Esophagus mucosa (tissue), 1 donor: ENCODE measurements at regions not wholly inside any gene's neighbourhood (a gene's known extent, or its start where the extent isn't known, plus 50 kb on each side); places are given as distances from the start of the nearest gene placed in this dataset.

Experiments used
- ATAC-seq: fragments of 200-7000 bp; cut with Tn5 transposase; one replicate; pipeline ENCODE4 v1.9.1; 2020
- donor health status: DM: yes; HTN: yes; CAD: no.

DNA sequence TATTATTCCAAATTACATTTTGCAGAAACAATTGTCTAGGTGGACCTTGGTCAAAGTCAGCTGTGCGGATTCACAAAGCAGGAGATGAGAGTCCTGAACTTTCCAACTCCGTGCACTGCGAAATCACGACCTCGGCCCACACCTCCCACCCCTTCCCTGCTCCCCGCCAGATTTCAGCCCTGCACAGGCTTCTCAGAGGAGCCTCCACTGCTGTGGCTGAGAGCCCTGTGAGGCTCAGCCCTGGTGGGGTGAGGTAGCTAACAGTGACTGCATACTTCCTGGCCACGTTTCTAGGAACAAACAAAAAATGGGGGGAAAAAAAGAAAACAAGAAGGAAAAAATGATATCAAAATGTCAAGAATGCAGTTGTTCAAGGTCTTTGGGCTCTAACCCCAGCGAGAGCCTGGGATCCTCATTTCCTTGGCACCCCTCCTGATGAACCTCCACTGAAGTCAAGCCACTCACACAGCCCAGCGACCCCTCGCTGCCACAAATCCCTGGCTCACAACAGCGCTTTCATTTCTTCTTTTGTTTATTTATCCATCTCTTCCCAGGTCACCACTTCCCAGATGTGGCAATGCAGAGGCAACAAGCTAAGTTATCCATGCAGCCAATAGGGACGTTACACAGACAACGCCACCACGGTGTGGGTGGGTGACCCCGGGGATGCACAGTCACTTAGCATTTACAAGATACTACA is 729.7 kb upstream of the ID2 start:
- no peak for ATAC-seq

DNA sequence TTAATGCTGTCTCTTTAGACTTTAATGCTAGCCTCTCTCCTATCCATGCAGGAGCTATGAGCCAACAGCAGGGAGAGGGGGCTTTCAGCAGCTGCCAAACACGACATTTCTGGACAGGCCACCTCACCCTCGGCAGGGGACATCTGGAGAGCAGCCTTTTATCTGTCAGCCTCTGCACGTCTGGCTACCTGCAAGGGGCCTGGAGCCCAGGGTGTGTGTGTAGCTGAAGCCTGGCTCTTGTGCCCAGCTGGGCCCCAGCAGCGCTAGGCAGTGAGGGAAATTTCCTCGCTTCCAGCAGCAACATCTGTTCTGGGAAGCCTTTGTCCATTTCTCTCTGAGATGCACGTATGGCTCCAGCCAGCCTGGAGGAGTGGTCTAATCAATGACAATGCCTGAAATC is 728.7 kb upstream of the ID2 start:
- no peak for ATAC-seq

DNA sequence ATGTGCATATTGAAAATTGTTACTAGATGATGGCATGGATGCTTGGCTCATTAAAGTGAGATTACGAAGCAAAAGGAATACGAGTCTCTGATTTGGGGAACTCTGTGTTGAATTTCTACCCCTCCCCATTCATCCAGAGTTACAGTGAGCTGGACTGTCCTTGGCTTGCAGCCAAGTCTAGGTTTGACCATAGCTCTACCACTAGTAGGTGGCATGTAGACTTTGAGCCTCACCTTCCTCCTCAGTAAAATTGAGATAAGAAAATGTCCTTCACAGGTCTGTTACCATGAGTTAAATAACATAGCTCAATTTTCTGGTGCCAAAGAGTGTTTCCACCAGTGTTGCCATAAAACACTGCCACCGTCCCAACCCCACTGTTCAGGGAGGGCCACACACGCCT is 727.6 kb upstream of the ID2 start:
- ATAC-seq = no peak

DNA sequence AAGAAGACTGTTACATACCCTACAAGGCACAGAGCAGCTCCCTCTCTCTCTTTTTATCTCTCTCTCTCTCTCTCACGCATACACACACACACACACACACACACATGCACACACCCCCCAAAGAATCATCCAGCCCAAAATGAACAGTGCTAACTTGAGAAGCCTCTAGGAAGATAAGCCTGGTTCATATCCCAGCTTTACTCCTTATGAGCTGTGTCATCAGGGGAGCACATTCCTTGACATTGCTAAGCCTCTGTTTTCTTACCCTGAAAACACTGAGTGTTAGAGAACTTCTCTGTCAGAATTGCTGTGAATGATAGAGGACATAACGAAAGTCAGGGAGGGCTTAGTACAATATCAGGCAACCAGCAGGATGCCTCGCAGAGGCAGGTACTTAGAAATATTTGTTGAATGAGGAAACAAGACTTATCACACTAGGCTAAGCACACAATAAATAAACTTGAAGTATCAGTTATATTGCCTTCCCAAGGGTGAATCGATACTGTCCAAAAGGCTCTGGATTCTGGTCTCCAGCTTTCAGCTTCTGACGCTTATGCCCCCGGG is 725.6 kb upstream of the ID2 start:
- ATAC-seq = no peak

DNA sequence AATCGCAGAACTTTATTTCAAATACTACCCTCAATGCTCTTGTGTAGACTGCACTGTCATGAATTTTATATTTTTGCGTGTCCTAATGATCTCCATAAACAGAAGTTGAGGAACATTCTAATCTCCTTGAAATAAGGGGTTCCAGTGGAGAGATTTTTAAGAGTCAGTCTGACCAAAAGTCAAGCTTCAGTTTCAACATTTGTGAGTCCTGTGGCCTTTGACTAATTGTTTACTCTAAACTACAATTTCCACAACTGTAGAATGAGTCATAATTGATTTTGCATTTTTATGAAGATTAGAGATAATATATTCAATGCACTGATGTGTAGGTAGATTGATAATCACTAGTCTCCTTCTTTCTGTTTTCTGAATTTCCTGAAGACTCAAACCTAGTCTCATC is 720.3 kb upstream of the ID2 start:
- no peak for ATAC-seq

DNA sequence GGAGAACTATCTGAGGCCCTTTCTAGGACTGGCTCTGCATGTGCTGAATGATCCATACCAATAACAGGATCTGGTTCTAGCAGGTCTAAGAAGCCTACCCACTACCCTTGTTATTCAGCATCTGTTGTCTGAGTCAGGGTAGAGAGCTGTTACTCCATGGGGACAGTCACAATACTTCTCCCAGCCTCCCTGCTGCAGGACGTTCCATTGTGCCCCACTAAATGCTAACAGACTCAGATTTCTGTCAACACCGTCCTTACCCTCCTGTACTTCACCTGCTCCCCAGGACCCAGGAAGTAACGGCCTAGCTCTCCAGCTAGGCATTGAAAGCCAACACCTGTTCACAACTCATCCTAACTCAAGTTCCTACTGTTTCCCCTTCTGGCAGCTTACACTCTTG is 719.7 kb upstream of the ID2 start:
- no peak for ATAC-seq

DNA sequence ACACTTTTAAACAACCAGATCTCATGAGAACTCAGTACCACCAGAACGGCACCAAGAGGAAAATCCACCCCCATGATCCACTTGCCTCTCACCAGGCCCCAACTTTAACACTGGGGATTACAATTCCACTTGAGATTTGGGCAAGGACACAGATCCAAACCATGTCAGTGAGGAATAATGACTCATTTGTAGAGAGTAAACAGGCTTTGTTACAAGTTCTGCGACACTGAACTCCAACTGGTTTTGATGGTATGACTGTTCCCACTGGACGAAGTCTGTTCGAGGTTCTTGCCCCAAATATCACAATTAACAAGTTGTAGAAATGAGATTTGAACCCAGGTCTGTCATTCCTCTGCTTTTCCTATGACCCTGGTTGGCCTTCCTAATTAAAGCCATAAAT is 718.1 kb upstream of the ID2 start:
- peak; percentile 55 for ATAC-seq

DNA sequence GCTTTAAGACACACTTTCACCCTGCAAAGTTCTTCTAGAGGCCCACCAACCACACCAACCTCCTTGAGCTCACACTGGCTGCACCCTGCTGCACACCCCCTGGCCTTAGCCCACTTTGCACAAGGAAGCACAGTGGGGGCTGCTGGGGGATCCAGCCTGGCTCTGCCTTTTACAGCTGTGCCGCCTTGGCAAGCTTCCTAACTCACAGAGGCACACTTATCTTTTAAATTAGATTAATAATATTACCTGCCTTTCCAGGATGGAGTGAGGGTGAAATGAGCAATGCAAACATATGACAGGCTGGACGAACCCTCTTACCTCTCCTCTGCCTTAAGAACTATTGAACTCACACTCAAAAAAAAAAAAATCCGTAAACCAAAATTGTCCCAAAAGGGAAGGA is 715.8 kb upstream of the ID2 start:
- no peak for ATAC-seq

DNA sequence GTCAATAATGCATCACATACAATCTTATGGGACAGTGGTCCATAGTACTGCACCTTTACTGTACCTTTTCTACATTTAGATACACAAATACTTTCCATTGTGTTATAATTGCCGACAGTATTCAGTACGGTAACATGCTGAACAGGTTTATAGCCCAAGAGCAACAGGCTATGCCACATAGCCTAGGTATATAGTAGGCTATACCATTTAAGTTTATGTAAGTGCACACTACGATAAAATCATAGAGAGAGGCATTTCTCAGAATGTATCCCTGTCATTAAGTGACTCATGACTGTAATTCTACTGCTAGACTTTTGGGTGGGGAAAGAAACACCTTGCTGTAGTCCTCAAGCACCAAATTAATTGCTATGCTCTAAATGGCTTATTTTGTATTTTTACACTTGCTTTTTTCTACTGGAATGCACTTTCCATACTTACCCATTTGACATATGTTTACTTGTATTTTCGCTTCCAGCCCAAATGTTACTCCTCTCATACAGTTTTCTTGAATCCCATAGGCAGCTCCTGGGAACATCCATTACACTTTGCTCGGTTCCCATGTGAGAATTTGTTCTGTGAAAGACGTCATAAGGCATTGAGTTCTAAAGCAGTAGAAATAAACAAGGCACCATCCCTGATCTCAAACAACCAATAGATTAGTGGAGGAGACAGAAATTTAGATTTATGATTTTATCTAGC is 714.0 kb upstream of the ID2 start:
- ATAC-seq = peak; percentile 72

DNA sequence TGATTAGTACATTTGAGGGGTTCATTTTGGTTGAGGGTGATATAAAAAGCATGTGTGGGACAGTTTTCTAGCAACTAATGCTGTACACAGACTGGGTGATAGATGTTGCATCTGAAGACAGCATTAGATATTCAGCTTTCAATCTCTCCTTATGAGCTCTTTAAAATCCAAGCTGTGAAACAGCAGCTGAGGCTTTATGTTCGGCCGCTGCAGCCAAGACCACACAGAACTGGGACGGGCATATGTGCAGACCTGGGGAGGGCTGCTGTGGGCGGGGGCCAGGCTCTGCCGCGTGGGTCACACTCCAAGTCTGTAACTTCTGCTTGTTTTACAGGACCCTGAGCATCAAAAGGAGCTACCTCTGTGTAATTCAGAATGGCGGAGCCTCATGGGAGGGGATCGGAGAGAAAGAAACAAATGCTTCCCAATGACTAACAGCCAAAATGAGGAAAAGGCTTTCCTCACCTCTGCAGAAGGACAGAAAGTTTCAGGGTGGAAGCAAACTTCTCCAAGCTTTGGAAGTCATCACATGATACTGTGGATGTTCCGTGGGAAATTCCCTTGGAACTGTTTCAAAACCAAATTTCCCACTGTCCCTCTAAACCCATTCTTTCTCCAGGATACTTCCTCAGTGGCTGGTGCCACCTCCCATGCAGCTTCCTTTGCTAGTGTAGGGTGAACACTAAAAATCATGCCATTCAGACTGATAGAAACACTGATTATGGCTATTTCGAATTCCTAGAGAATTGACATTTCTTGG is 711.9 kb upstream of the ID2 start:
- ATAC-seq = no peak

DNA sequence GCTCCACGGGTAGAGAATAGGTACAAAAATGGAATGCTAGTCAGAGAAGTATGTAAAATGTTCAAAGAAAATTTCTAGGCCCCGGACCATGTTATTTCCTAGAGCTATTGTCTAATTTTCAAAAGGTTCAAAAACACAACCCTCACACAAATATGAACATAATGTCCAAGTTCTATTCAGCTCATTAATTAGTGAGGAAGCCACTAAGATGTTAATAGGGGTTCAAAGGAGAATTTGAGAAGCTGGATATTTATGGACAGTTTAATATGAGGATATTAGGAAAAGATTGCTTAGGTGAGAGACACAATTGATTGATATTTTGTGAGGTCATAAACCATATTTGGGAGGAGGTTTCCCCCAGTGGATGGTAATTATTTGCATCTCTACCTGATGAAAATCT is 710.6 kb upstream of the ID2 start:
- ATAC-seq = no peak

DNA sequence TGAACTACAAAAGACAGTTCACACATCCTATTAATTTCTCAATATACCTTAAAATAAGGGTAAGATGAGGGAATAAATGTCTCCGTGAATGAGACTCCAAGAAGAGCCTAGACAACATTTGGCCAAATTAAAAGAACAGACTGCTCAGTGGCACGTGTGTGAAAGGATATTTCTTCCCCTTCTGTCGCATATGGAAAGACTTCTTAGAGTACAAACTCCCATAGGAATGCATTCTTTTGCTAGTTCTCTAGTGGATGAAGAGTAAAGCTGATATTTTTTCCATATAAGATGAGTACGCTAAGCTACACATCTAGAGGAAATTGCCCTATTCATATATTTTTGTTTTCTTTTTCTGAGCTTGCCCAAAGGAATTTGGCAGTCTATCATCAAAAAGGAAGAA is 710.0 kb upstream of the ID2 start:
- ATAC-seq = no peak

DNA sequence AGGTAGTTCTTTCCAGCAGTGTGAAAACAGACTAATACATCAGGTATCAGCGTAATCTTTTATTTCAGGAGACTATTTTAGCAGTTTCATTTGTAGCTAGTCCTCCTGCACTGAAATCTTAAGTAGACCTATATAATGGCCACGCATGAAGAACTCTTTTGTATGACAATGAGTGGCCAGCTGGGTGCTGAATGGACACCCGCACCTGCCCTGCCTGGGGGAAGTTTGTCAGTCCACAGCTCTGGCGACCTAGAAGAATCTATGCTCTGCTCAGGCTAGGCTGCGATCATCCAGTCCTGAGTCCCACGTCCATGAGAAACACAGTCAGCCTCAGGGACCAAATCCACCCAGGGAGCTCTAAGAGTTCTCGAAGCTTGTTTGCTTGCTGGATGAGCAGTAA is 709.2 kb upstream of the ID2 start:
- no peak for ATAC-seq

DNA sequence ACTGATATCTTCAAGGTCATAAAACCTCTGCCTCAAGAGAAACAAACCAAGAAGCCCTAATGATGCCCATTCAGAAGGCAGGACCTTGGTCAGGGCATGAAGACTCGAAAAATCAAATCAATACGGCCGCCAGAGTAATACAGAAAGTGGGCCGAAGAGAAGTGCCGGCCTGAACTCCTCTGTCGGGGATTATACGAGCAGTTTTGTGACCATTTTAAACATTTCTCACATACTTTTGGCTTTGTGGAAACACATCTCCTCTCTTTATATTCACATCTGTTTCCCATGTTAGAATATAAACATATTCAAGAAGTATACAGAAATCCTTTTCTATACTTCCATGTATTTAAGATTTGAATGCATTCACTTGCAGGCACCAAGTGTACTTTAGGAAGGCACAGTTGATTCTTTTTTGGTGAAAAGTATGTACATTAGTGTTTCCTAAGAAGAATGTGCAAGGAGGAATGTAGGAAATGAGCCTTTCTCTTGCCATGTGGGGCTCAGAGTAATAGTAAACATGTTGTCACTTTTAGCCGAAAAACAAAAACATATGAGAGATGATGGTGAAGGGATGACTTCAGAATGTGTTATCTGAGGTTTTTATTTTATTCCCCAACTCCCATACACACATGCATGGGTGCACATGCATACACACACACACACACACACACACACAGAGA is 707.9 kb upstream of the ID2 start:
- no peak for ATAC-seq

DNA sequence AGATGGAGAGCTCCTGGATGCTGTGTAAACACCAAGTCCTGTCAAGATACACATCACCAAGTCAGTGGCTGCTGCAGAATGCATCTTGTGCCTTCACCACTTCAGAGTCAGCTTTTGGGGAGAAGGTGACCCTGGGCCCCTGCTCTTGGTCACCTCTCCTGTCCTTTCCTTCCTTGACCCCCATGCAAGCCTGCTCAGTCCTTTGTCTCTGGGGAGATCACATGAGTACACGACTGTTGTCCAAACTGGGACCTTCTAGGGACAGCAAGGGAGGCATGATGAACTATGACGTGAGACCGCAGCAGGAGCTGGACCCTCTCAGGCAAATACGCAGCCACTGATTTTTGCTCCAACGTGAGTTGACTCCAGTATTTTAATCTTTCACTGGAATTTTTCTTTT is 706.9 kb upstream of the ID2 start:
- no peak for ATAC-seq

DNA sequence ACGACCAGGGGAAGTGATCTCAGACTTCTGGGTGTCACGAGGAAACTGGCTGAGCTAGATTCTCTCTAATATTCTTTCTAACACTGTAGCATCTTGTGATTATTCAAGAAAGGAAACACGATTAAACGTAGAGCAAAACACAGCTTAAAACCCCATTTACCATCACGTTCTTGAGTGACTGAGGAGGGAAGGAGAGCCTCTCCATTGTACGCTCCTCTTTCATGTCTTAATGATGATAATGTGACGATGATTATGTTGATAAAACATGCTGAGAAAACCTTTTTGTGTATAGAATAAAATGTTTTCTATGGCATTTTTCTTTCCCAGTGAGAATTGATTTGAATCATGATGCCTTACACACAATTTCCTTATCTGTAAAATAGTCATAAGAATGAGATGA is 705.6 kb upstream of the ID2 start:
- ATAC-seq = no peak

DNA sequence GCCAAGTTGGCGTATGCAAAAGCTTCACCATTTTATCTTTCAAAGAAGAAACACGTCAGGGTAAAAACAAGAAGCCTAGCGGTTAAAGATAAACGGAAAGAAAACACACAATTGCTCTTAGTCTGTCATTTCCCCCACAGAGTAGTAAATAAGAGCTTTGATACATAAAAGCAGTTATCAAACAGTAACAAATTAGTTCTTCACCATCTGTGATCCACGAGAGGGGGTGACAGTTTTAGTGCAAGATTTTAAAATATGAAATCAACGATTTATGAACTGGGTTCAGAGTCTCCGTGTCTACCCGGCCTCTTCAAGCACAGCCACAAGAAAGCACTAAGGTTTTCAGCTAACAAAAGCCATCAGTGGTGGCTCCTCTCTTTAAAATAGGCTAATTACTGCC is 703.9 kb upstream of the ID2 start:
- no peak for ATAC-seq

DNA sequence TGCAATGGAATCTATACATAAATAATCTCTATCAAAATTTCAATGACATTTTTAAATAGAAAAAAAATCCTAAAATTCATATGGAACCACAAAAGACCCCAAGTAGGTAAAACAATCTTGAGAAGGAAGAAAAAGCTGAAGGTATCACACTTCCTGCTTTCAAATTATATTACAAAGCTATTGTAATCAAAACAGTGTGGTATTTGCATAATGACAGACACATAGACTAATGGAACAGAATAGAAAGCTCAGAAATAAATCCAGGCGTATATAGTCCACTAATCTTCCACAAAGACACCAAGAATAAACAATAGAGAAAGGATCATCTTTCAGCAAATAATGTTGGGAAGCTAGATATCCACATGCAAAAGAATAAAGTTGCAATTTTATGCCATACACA is 699.8 kb upstream of the ID2 start:
- no peak for ATAC-seq

DNA sequence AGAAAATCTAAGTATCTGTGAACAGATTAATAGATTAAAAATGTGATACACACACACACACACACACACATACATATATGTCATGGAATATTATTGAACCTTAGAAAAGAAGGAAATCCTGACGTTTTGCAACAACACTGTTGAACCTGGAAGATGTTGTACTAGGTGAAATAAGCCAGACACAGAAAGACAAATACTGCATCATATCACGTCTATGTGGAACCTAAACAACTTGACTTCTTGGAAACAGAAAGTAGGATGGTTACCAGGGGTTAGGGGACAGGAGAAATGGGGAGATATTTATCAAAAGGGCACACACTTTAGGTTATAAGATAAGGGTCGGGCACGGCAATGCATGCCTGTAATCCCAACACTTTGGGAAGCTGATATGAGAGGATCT is 698.4 kb upstream of the ID2 start:
- ATAC-seq = no peak

DNA sequence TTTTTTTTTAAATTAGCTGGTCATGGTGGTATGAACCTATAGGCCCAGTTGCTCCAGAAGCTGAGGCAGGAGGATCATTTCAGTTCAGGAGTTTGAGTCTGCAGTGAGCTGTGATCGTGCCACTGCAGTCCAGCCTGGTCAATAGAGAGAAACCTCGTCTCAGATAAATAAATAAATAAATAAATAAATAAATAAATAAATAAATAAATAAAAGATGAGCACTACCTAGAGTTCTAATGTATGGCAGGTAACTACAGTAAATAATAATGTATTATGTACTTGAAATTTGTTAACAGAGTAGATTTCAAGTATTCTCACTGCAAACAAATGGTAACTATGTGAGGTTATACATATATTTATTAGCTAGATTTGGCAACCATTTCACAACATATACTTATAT is 697.9 kb upstream of the ID2 start:
- no peak for ATAC-seq

DNA sequence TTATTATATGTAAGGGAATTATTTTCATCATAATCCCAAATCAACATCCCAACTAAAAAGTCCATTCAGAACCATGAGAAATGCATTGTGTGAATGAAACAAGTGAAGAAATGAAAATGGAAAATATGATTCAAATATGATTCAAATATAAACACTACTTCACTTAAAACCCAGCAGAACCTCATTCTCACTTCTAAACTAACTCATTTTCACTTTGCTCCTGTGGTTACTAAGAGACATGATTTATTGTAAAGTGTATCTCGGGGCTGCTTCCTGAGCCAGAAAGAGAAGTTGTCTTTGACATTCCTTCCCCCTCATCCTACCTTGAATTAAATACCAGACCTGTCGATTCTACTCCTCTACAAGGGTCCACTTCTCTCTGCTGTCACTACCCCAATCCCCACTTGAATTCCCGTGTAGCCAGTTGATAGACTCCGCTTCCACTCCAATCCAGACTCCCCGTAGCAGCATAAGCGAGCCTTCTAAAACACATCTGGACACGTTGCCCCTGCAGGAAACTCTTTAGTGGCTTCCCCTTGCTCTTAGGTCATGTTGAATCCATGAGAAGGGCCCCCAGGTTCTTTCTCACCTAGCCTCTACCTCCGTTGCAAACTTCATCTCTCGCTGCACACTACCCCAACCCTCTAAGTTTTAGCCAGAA is 697.0 kb upstream of the ID2 start:
- ATAC-seq = no peak

DNA sequence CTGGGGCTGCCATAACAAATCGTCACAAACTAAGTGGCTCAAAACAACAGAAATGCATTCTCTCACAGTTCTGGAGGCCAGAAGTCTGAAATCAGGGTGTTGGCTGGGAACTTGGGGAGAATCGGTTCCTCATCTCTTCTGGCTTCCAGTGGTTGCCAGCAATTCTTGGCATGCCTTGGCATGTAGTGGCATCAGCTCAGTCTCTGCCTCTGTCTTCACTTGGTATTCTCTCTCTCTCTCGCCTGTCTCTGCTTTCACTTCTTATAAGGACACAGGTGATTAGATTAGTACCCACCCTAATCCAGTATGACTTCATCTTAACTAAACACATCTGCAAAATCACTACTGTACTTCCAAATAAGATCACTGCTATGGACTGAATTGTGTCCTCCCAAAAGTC is 695.4 kb upstream of the ID2 start:
- ATAC-seq = peak; percentile 92

DNA sequence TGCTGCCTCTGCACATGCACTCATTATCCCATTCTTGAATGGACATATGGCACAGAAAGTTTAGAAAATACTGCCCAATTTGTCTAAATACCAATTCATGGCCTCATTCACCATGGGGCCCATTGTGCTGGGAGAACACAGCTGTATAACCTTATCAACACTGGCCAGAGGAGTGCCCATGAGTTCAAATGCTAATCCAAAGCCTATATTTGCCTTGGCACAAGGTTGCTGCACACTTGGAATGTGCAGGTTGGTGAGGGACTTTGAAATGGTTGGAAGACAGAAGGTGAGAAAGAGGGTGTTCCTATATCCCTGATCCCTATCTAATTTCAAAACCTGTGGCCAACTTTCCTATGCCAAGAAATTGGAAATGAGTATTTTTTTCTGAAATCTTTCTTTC is 693.9 kb upstream of the ID2 start:
- no peak for ATAC-seq
